Spleen (tissue), 7 donors: ENCODE measurements at regions not wholly inside any gene's neighbourhood (a gene's known extent, or its start where the extent isn't known, plus 50 kb on each side); places are given as distances from the start of the nearest gene placed in this dataset.

Experiments
- CTCF ChIP-seq, 11 experiments: fragments of 200-600 bp in 7 of 11; fragments of 450-650 bp in 4 of 11; sonication (generic) in 4 of 11; IDR thresholded peaks in 8 of 11; conservative IDR thresholded peaks in 3 of 11; 1 replicate in 7 of 11; 2 replicates in 4 of 11; pipeline versions ENCODE4 v1.4.0 to v1.8.0; 2016 to 2021; ENCODE audit warnings: antibody characterized with exemption in 11 of 11, inconsistent platforms in 4 of 11, mild to moderate bottlenecking in 1 of 11
- POLR2AphosphoS5 ChIP-seq, 3 donors: sonication (generic); formaldehyde crosslinking; IDR thresholded peaks; one replicate each; pipeline ENCODE4 v1.5.1; 2017; ENCODE audit warnings: antibody characterized with exemption in 3 of 3
- donor health status: DM: no; HTN: no; CAD: no; lungs with moderate emphysema.
- donor health status: DM: no; HTN: no; CAD: no.
- donor health status: DM: no; HTN: no; CAD: no.

DNA sequence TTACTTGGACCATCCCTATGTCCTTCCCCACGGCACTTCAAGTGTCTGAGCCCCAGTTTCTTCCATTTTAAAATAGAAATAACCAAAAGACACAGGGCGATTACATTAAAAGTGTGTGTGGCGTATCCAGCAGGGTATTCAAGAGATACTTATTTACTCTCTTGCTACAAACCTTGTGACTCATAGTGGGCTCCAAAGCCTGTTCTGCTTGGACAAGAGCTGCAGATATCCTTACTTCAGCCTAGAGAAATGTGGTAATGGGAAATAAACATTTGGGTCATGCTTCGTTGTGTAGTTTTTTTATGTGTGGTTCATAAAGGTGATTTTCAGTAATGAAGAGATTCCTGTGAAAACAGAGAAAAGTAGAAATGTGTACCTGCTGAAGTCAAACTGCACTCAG, 288.9 kb upstream of the CDH11 start:
- TF ChIP-seq CTCF (IDR thresholded peaks at IDR 0.05 in 8 of 11, conservative IDR thresholded peaks at IDR 0.05 in 3 of 11) (no peak), POLR2AphosphoS5 (IDR thresholded peaks at IDR 0.05) (no peak)
